Endometrial microvascular endothelial cells (primary cell): ENCODE measurements at regions not wholly inside any gene's neighbourhood (a gene's known extent, or its start where the extent isn't known, plus 50 kb on each side); places are given as distances from the start of the nearest gene placed in this dataset.

Experiments used
- in situ Hi-C: cut with HindIII; loops from 2 replicates; pipeline ENCODE4 v1.10.0; 2017; ENCODE audit warnings: low sequenced_read_pairs, low pct_unique_long_range_greater_than_20kb; ENCODE audit errors: inconsistent ontology term

DNA sequence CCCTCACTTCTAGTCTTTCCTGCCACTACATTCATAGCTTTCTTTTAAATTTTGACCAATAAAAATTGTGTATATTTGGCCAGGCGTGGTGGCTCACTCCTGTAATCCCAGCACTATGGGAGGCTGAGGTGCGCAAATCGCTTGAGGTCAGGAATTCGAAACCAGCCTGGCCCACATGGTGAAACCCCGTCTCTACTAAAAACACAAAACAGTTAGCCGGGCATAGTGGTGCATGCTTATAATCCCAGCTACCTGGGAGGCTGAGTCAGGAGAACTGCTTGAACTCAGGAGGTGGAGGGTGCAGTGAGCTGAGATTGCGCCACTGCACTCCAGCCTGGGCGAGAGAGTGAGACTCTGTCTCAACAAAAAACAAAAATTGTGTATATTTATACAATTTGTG, 97.8 kb upstream of the SPATA31D4 start:
- in situ Hi-C loops, result loop anchor here (25.0 kb wide), 1 partner anchor 143 kb away; the partner anchor contains the start of gene TLE1

DNA sequence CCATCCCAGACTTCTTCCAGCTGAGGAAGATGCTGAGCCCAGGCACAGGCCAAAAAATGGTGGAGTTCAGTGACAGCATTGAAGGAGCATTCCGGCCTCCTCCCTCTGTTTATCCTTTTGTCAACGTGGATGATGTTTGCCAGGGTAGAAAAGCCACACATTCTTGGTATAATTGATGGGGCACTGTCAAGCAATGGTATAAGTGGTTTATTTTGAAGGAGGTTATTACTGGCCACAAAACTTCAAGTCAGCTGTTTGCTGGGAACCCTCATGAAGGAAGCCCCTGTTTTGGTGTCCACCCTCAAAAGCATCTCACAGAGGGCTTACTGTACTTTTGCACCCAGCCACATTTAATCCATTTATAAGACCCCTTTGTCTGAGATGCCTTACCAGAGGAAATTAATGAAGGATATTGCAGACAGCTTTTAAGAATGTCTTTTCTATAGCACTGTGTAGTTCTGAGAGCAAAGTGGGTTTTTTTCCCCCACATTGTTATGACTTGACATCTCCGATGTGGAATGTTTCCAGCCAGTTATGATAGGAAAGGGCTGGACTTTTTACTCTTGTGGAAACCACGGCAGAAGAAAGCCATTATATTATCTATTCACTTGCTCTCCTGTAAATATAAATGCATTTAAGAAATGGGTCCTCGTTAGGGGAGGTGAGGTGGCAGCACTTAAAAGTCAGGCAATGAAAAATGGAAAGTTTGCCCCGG, 95.5 kb upstream of the SPATA31D4 start:
- in situ Hi-C loops, result loop anchor here (25.0 kb wide), 1 partner anchor 145 kb away; the partner anchor contains the start of gene TLE1

DNA sequence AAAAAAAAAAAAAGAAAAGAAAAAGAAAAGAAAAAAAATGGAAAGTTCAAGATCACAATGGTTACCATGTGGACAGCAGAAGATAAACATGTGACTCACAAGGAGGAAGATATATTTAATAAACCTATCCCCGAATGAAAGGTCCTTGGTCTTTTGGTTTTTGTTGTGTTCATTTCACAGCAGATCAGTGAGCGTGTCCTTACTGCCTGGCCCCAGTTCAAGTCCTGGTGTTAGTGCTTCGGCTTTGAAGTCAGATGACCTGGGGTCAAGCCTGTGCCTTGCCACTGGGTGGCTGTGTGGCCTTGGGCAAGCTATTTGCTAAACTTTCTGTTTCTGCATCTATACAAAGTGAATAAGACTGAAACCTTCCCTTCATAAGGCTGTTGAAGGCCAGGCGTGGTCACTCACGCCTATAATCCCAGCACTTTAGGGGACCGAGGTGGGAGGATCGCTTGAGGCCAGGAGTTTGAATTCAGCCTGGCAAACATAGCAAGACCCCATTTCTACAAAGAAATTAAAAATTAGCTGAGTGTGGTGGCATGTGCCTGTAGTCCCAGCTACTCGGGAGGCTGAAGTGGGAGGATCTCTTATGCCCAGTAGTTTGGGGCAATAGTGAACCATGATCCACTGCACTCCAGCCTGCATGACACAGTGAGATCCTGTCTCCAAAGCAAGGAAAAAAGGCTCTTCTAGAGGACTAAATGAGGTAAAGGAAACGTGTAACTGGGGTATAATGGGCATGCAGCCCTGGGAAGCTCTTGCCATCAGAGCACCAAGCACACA, 94.5 kb upstream of the SPATA31D4 start:
- in situ Hi-C loops, result loop anchor here (25.0 kb wide), 1 partner anchor 146 kb away; the partner anchor contains the start of gene TLE1

DNA sequence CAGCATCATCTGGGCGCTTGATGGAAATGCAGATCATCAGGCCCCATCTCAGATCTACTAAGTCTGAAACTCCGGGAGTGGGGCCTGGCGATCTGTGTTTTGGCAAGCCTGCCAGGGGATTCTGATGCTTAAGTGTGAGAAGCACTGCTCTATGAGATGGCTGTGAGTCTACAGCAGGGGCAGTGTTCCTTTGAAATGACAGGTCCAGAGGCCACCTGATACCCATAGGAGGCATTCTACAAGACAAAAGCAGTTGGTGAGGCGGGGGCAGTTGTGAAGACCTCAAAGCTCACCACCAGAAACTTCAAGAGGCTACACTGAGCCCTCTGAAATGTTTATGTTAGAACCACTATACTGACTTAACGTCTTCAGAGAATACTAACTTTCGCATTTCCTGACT, 86.9 kb upstream of the SPATA31D4 start:
- in situ Hi-C loops, result loop anchor here (25.0 kb wide), 1 partner anchor 154 kb away; the partner anchor contains the start of gene TLE1

DNA sequence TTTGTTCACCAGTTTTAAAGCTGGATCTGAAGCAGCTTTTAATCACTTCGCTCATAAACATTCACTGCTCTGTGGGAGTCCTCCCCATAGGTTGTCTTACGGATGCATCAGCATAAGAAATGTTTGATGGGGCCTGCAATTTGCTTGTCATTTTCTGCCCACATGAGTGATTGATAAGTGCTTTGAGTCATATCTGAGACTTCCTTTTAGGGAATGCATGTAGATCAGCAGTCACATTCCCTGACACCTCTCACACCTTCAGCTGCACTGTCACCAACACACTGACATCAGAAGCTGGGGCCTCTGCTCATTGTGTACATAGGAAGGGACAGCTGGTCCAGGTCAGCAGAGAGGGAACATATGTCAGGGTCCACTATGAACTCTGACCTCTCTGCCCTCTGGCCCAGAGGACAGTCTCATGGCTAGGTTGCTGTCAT, 84.1 kb upstream of the SPATA31D4 start:
- in situ Hi-C loops, result loop anchor here (25.0 kb wide), 1 partner anchor 157 kb away; the partner anchor contains the start of gene TLE1

DNA sequence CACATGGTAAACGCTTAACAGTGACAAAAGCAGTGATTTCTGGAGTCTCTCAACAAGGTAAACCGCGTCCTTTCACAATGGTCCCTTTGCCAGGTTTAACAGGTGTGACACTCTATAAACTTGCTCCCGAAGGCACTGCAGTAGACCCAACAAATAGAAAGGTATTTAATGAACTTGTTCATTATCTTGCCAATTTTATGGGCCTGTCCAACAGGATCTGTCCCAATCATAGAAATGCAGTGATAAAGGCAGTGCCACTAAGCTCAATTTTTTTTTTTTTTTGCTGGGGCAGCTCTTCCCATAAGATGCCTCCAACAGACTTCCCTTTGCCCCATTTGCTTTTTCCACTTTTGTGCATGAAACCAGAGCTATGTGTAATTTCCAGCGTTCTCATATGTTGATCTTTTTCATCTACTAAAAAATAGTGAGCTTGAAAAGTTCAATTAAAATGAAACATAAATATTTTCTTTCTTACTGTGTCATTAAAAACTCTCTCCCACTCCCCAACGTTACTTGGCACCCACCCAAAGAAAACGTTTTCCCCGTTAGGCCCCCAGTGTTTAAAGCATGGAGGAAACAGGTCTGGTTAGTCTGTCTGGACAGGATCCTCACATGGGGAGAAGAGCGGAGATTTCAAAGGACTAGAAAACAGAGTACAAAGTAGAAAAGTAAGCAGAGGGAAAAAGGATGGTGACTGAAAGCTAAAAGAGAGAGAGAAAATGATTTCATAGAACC, 80.9 kb upstream of the SPATA31D4 start:
- in situ Hi-C loops, result loop anchor here (25.0 kb wide), 1 partner anchor 160 kb away; the partner anchor contains the start of gene TLE1

DNA sequence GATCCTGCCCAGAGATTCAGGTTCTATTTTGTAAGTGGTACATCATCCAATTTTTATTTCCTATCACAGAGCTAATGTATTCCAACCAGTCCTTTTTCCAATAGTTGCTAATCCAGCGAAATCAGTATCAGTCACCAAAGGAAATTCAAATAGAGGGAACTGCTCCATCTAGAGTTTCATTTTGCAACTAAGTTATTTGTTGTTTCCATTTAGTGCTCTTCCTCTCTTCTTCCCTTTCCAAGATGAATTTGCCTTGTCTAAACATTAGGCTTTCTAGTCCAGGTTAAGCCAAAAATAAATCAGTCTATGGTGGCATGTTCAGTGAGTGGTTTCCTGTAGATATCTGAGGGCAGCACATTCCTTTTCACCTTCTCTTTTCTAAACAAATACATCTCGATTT, 79.8 kb upstream of the SPATA31D4 start:
- in situ Hi-C loops, result loop anchor here (25.0 kb wide), 1 partner anchor 161 kb away; the partner anchor contains the start of gene TLE1

DNA sequence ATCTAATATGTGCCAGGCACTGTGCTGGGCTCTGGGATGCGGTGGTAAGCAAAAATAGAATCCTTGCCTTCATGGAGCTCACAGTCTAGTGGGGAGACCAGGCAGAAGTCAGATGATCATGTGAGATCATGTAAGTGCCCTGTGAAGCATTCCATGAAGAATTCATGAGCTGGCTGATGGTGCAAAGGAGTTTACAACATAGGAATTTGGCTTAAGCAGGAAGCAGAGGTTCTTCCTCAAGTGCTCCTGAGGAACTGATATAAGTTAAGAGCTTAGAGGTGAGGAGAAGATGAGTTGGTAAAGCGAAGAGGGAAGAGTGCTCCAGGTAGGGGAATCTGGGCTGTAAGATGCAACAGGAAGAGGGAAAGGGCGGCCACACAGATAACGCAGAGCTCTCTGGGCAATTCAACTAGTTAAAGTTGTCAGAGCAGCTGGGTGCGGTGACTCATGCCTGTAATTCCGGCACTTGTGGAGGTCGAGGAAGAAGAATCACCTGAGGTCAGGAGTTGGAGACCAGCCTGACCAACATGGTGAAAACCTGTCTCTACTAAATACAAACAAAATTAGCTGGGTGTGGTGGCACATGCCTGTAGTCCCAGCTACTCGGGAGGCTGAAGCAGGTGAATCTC, 78.5 kb upstream of the SPATA31D4 start:
- in situ Hi-C loops, result loop anchor here (25.0 kb wide), 1 partner anchor 162 kb away; the partner anchor contains the start of gene TLE1

DNA sequence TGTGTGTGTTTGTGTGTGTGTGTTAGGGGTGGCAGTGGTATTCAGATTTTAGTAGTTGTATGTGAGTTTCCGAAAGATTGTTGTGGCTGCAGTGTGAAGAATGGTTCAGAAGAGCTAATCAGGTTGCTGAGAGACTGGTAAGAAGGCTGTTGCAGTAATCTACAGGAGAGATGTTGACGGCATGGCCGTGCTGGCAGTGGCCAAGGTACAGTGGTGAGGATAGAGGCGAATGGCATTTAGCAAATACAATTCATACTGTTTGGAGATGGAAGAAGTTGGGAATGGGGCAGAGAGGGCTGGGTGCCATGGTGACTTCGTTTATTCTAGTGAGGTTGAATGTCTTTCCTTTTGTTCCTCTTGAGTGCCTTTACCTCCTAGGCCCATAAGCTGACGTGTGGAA, 77.5 kb upstream of the SPATA31D4 start:
- in situ Hi-C loops, result no loop called here

DNA sequence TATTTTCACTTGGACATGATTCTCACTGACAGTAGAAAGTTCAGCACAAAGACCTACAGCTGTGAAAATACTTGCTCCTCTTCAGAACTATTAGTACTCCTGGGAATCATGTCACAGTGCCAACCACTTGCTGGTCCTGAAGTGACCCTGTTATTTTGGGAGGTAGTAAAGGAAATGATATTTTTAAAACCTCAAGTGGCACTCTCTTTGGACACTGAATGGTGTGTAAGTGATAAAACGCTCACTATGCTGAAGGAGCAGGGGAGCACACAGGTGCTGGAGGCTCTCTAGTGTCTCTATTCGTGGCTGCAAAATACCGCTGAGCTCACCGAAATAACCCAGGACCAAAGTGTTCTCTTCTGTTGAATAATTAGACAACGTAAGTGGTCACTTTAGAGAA, 76.9 kb upstream of the SPATA31D4 start:
- in situ Hi-C loops, result no loop called here

DNA sequence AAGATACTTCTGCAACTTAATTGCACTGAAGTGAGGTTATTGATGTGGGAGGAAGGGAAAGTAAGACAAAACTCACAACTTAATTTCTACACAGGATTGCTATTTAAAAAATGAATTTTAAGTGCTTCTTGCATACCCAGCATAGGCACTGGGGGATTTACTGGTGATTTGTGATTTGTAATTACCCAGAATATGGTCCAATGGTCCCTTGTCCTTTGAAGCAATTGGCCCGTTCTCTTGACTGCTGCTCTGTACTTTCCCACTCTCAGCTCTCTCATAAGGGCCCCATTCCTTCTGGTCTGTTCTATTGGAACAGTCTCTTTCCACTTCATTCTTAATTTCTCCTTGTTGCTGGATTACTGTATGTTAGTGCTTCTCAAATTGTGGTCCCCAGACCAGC, 75.4 kb upstream of the SPATA31D4 start:
- in situ Hi-C loops, result no loop called here

DNA sequence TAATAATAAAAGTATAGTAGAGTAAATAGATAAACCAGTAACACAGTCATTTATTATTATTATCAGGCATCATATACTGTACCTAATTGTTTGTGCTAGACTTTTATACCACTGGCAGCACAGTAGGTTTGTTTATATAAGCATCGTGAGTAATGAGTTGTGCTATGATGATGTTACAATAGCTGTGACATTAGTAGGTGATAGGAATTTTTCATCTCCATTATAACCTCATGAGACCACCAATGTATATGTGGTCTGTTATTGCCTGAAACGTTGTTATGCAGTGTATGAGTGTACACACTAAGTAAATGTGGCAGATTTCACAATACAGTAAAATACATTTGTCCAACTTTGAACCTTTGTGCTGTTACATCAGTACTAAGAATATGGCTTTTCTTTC, 72.7 kb upstream of the SPATA31D4 start:
- in situ Hi-C loops, result no loop called here

DNA sequence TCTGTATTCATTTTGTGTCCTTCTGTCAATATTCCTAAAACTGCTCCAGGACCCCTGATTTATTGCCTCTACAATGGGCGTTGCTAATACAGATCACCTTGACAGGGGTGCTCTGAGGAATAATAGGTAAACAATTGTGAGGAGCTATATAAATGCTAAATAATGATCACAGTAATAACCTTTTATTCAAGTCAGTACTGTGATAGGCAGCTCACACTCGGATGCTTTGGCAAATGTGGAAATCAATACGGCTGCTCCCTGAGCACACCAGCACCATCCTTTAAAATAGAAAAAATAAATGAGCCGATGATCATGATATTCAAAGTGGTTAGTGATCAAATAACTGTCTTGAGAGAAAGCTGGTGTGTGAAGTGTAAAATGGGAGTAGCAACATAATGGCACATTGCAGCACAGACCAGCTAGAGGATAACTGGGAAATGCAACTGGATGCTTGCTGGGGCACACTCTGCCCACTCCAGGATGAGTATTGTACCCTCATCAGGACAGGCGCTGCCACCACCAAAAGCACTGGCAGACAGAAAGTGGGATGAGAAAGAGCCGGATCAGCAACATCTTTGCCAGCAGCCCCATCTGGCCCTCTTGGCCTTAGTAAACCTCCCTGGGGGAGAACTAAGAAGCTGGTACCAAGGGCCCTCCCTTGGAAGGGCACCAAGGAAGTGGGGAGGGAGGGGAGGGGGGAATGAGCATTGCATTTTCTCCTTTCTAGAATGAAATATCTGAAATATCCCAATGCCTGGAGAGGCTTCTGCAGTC, 69.4 kb upstream of the SPATA31D4 start:
- in situ Hi-C loops, result no loop called here

DNA sequence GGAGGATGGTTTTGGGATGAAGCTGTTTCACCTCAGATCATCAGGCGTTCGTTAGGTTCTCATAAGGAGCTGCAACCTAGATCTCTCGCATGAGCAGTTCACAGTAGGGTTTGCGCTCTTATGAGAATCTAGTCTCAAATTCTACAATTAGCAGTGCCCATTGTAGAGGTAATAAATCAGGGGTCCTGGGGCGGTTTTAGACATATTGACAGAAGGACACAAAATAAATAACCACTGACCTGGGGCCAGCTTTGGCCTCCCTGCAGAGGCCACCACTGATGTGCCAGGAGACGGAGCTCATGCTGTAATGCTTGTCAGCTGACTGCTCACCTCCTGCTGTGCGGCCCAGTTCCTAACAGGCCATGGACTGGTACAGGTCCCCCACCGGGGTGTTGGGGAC, 67.6 kb upstream of the SPATA31D4 start:
- in situ Hi-C loops, result no loop called here

DNA sequence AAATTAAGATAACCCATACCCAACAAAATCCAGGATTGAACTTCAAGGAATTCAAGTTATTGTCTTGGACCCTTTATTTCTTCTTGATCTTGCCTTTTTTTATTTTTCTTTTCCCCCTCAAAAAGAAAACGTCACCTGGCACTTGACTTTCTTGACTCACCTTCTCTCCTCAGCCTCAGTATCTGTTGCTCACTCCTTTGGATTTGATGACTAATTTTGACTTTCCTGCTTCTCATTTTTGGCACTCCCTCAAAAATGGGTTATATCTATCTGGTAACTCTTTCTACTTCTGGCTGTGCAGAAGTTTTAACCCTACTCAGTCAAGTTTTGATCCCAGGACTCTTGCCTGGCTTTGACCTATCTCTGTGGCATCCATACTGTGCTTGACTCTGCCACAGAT, 66.6 kb upstream of the SPATA31D4 start:
- in situ Hi-C loops, result no loop called here

DNA sequence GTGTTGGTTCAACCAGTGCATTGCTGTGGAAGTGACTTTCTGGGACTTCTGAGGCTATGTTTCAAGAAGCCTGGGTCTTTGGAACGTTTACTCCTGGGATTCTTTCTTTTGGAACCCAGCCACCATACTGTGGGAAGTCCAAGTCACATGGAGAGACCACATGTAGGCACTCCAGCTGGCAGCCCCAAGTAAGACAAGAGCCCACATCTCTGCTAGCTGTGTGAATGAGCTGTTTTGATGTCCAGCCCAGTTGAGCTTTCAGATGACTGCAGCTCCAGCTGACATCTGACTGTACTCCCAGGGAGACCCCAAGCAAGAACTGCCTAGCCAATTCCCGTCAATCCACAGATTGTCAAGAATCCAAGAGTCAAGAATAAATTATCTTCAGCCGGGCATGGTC, 60.1 kb upstream of the SPATA31D4 start:
- in situ Hi-C loops, result no loop called here

DNA sequence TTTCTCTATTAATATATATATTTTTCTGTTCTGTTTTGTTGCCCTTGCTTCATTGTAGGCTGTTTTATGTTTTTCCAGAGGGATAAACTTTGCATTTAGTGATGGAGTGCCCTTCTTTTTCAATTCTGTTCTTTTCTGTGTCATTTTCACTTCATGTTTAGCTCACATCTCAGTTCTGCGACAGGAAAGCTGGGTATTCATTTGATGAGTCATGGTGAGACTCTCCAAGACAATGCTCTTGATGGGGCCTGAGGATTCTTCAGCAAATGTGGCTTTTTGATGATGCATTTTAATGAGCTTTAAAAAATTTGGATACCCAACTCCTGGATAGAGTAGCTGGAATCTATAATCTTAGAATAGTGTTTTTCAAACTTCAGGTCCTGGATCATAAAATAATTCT, 56.5 kb upstream of the SPATA31D4 start:
- in situ Hi-C loops, result no loop called here

DNA sequence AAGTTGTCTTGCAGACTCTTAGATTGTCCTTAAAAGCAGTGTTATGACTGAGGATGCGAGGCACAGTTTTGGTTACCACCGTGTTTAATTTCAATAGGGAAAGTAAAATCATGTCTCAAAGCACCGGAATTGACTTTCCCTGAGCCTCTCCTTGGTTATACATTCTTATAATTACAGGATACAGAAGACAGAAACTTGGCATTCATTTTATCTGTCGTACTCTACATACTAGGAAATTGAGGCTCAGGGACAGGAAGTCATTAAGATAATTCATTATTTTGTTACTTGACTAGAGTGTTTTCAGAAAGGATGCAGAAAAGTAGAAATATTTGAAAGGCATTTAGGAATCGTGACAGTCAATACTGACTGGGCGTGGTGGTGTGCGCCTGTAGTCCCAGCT, 54.0 kb upstream of the SPATA31D4 start:
- in situ Hi-C loops, result no loop called here
